ENCODE measurements at regions not wholly inside any gene's neighbourhood (a gene's known extent, or its start where the extent isn't known, plus 50 kb on each side); places are given as distances from the start of the nearest gene placed in this dataset.

GRCh38 chr3:135864060-135864459 lies 101.5 kb upstream of the PPP2R3A start:
- in situ Hi-C loops (cut with MboI; ENCODE audit: low sequenced_read_pairs) = no loop called here
- no peak overlapping the region for H3K4me2 ChIP-seq (ENCODE audit: low read depth, low read length)
- H3K23ac ChIP-seq (ENCODE audit: low read depth, low read length) = no peak overlapping the region
- H3K56ac ChIP-seq (ENCODE audit: extremely low read depth, insufficient read depth, low read length) = no peak overlapping the region
- peaks cover 2% of the 10 kb centered on the region; the same call in 1 of the 2 replicates for H3K27me3 ChIP-seq (ENCODE audit: control insufficient read depth, insufficient read depth, low read length)
- H3K36me3 ChIP-seq (ENCODE audit: control insufficient read depth, insufficient read depth, low read length) = no peaks in the 10 kb centered on the region
- WGBS, 2 experiments (ENCODE audit: extremely low coverage in 2 of 2, insufficient read length in 1 of 2) = 29% methylated on average over 1 of the region's 1 CpG; no CpG with 5 or more reads in 1 of the 2 experiments
- no peak for TF ChIP-seq RFX5 (IDR thresholded peaks at IDR 0.05; ENCODE audit: low read depth, low read length)
- TF ChIP-seq, protein P1, sequence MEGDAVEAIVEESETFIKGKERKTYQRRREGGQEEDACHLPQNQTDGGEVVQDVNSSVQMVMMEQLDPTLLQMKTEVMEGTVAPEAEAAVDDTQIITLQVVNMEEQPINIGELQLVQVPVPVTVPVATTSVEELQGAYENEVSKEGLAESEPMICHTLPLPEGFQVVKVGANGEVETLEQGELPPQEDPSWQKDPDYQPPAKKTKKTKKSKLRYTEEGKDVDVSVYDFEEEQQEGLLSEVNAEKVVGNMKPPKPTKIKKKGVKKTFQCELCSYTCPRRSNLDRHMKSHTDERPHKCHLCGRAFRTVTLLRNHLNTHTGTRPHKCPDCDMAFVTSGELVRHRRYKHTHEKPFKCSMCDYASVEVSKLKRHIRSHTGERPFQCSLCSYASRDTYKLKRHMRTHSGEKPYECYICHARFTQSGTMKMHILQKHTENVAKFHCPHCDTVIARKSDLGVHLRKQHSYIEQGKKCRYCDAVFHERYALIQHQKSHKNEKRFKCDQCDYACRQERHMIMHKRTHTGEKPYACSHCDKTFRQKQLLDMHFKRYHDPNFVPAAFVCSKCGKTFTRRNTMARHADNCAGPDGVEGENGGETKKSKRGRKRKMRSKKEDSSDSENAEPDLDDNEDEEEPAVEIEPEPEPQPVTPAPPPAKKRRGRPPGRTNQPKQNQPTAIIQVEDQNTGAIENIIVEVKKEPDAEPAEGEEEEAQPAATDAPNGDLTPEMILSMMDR (conservative IDR thresholded peaks at IDR 0.05; ENCODE audit: low read depth, low read length) = no peak
- TF ChIP-seq RCOR1 (IDR thresholded peaks at IDR 0.05; ENCODE audit: insufficient replicate concordance, low read length) = no peak
- peak; percentile 96 for TF ChIP-seq MAFK (IDR thresholded peaks at IDR 0.05; ENCODE audit: low read depth, low read length)
- H3K4me1 ChIP-seq (ENCODE audit: control insufficient read depth, insufficient read depth, low read length) = no peaks in the 10 kb centered on the region
- DNase-seq = no peak
- no peaks in the 10 kb centered on the region for H3K79me1 ChIP-seq (ENCODE audit: low read depth in 1 of 2, low read length in 2 of 2)
- no peak overlapping the region for H3K18ac ChIP-seq (ENCODE audit: low read depth, low read length)
- H4K20me1 ChIP-seq (ENCODE audit: insufficient read depth, low read length) = no peaks in the 10 kb centered on the region
- H3K9ac ChIP-seq (ENCODE audit: low read depth, low read length) = no peak overlapping the region
- H3K27ac ChIP-seq (ENCODE audit: insufficient read depth, low read length) = no peak overlapping the region
- H3K9me3 ChIP-seq (ENCODE audit: control insufficient read depth, insufficient read depth, low read length) = no peaks in the 10 kb centered on the region
- H3K4ac ChIP-seq (ENCODE audit: low read depth, low read length) = no peak overlapping the region
- no peak overlapping the region for H2AK9ac ChIP-seq (replicated peaks; ENCODE audit: low read depth, low read length, poor library complexity)
- no peak overlapping the region for H2AK5ac ChIP-seq (ENCODE audit: low read depth, low read length)
- dilution Hi-C loops (cut with HindIII; ENCODE audit: low sequenced_read_pairs, unreplicated experiment) = no loop called here
- H3K9me1 ChIP-seq (ENCODE audit: insufficient read depth, low read length) = no peaks in the 10 kb centered on the region
- H2BK120ac ChIP-seq (ENCODE audit: low read depth, low read length) = no peak overlapping the region
- no peak overlapping the region for H4K5ac ChIP-seq (ENCODE audit: low read depth, low read length)
- H2AFZ ChIP-seq (replicated peaks; ENCODE audit: low read length, poor library complexity) = no peak overlapping the region
- H3K4me3 ChIP-seq (ENCODE audit: insufficient read depth, low read depth, low read length) = no peak overlapping the region
- no TSS peak for BruUV-seq (replicated peaks)
- no peak overlapping the region for H2BK20ac ChIP-seq (ENCODE audit: low read depth, low read length)
- ChIA-PET POLR2A (ENCODE audit: unreplicated experiment) (no interaction called here), CTCF (no interaction called here)
- no peak overlapping the region for H2BK15ac ChIP-seq (ENCODE audit: low read depth, low read length)
- no peak overlapping the region for H2BK5ac ChIP-seq (ENCODE audit: low read depth, low read length, poor library complexity, severe bottlenecking)
- H4K91ac ChIP-seq (ENCODE audit: insufficient read depth, low read depth, low read length) = no peak overlapping the region
- intact Hi-C loops (cut with micrococcal nuclease) = no loop called here
- H3K14ac ChIP-seq (replicated peaks; ENCODE audit: low read depth, low read length) = no peak overlapping the region
- ATAC-seq (ENCODE audit: low read depth) = no peak
- H4K8ac ChIP-seq (ENCODE audit: low read depth in 2 of 2, low read length in 2 of 2) = no peak overlapping the region
